HepG2 (cell line): ENCODE measurements at regions not wholly inside any gene's neighbourhood (a gene's known extent, or its start where the extent isn't known, plus 50 kb on each side); places are given as distances from the start of the nearest gene placed in this dataset.

Experiments
- ATF7 ChIP-seq, 2 experiments: fragments of 450-650 bp in 1 of 2; sonication (generic) in 1 of 2; formaldehyde crosslinking in 1 of 2; IDR thresholded peaks; 2 replicates each; pipeline versions ENCODE4 v1.4.0 to v1.6.1; 2016 to 2020; ENCODE audit warnings: antibody characterized with exemption in 1 of 2, mild to moderate bottlenecking in 1 of 2, missing genetic modification reagents in 1 of 2
- BRD4 ChIP-seq: sonication (generic); formaldehyde crosslinking; IDR thresholded peaks from 2 replicates; pipeline ENCODE4 v1.4.0; 2020; ENCODE audit warnings: missing genetic modification reagents
- CEBPG ChIP-seq: IDR thresholded peaks from 2 replicates; pipeline ENCODE4 v1.6.1; 2016
- ETV6 ChIP-seq: sonication (generic); formaldehyde crosslinking; conservative IDR thresholded peaks from 2 replicates; pipeline ENCODE4 v1.4.0; 2020; ENCODE audit warnings: missing genetic modification reagents
- MAFK ChIP-seq, 2 experiments: IDR thresholded peaks in 1 of 2; conservative IDR thresholded peaks in 1 of 2; 2 replicates each; pipeline ENCODE4 v1.6.1; 2011; ENCODE audit warnings: improper control_type of control experiment in 2 of 2, low read length in 2 of 2
- POLR2AphosphoS5 ChIP-seq: IDR thresholded peaks from 2 replicates; pipeline ENCODE4 v1.6.1; 2012; ENCODE audit warnings: low read depth, low read length
- SIN3A ChIP-seq: IDR thresholded peaks from 2 replicates; pipeline ENCODE4 v1.6.1; 2011; ENCODE audit warnings: low read depth, mild to moderate bottlenecking, control low read depth, low read length, borderline replicate concordance
- ZNF232 ChIP-seq: sonication (generic); formaldehyde crosslinking; IDR thresholded peaks from 2 replicates; pipeline ENCODE4 v1.4.0; 2020; ENCODE audit warnings: missing genetic modification reagents, borderline replicate concordance

DNA sequence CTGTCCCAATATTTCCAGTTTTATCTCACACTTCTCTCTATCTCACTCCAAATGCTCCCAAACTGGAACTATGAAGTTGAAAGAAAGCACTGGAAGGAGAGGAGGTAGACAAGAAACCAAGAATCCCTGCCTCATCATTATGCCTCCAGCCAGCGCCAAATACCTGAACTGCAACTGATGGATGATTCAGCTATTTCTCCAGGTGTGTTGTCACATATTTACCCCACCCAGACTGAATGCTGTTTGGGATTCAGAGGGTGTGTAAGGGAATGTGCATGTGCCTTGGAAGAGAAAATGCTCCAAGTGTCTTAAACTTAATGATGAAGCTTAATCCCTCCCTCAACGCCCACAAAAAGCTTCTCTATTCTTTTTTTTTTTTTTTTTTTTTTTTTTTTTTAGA lies 269.5 kb upstream of the ATP11B start:
- no peak for TF ChIP-seq POLR2AphosphoS5
- no peak for TF ChIP-seq BRD4 (CRISPR knock-in tag)
- TF ChIP-seq ZNF232 (CRISPR knock-in tag): no peak
- no peak for TF ChIP-seq SIN3A
- TF ChIP-seq ATF7 (IDR thresholded peaks at IDR 0.05): no peak
- TF ChIP-seq ATF7 (CRISPR knock-in tag; IDR thresholded peaks at IDR 0.05): no peak
- TF ChIP-seq CEBPG (CRISPR knock-in tag): no peak
- no peak for TF ChIP-seq MAFK (conservative IDR thresholded peaks at IDR 0.05 in 1 of 2, IDR thresholded peaks at IDR 0.05 in 1 of 2; ENCODE audit: low read length in 2 of 2)
- TF ChIP-seq ETV6: no peak
